Dermis blood vessel endothelial cell (primary cell): ENCODE measurements at regions not wholly inside any gene's neighbourhood (a gene's known extent, or its start where the extent isn't known, plus 50 kb on each side); places are given as distances from the start of the nearest gene placed in this dataset.
"Not testable (repeated sequence)": the region's sequence is repeated elsewhere in the genome, so short reads cannot be mapped to it uniquely, and the experiment has no call there.

ENCODE experiments used
- DNase-seq: peaks from one replicate; pipeline ENCODE4 v3.0.0; 2010

GRCh38 chr14:106177266-106178246 is 651.2 kb downstream of the TMEM121 start:
- DNase-seq: not testable (repeated sequence)

- no peak for DNase-seq
Observed at GRCh38 chr14:106179761-106180160, 653.4 kb downstream of the TMEM121 start.

- not testable (repeated sequence) for DNase-seq
Observed at GRCh38 chr14:106184771-106185170, 658.4 kb downstream of the TMEM121 start.

GRCh38 chr14:106185174-106185836 is 658.9 kb downstream of the TMEM121 start:
- DNase-seq: not testable (repeated sequence)

- no peak for DNase-seq
Observed at GRCh38 chr14:106185837-106186233, 659.5 kb downstream of the TMEM121 start.

GRCh38 chr14:106187216-106187615 is 660.8 kb downstream of the TMEM121 start:
- no peak for DNase-seq

- DNase-seq: not testable (repeated sequence)
Observed at GRCh38 chr14:106192701-106193100, 666.3 kb downstream of the TMEM121 start.

- not testable (repeated sequence) for DNase-seq
Observed at GRCh38 chr14:106196459-106196858, 670.1 kb downstream of the TMEM121 start.

- not testable (repeated sequence) for DNase-seq
Observed at GRCh38 chr14:106197264-106197663, 670.9 kb downstream of the TMEM121 start.

GRCh38 chr14:106199097-106199496 is 672.7 kb downstream of the TMEM121 start:
- DNase-seq: no peak

- DNase-seq: no peak
Observed at GRCh38 chr14:106200541-106201315, 674.3 kb downstream of the TMEM121 start.

GRCh38 chr14:106201376-106201775 is 675.0 kb downstream of the TMEM121 start:
- DNase-seq: no peak

- no peak for DNase-seq
Observed at GRCh38 chr14:106203438-106203837, 677.1 kb downstream of the TMEM121 start.

GRCh38 chr14:106204063-106204462 is 677.7 kb downstream of the TMEM121 start:
- DNase-seq: no peak

GRCh38 chr14:106207316-106207715 is 680.9 kb downstream of the TMEM121 start:
- DNase-seq: no peak

GRCh38 chr14:106208794-106209193 is 682.4 kb downstream of the TMEM121 start:
- DNase-seq: no peak

- DNase-seq: no peak
Observed at GRCh38 chr14:106209755-106210154, 683.4 kb downstream of the TMEM121 start.

- no peak for DNase-seq
Observed at GRCh38 chr14:106210650-106211049, 684.3 kb downstream of the TMEM121 start.

GRCh38 chr14:106211334-106211900 is 685.0 kb downstream of the TMEM121 start:
- no peak for DNase-seq

- no peak for DNase-seq
Observed at GRCh38 chr14:106215229-106215628, 688.8 kb downstream of the TMEM121 start.

- DNase-seq: no peak
Observed at GRCh38 chr14:106216679-106217078, 690.3 kb downstream of the TMEM121 start.

GRCh38 chr14:106218174-106218573 is 691.8 kb downstream of the TMEM121 start:
- no peak for DNase-seq

GRCh38 chr14:106222311-106222710 is 695.9 kb downstream of the TMEM121 start:
- DNase-seq: no peak
